ENCODE measurements at regions not wholly inside any gene's neighbourhood (a gene's known extent, or its start where the extent isn't known, plus 50 kb on each side); places are given as distances from the start of the nearest gene placed in this dataset.
A peak's percentile ranks its signal among the peaks of the same experiment; 100 is the strongest.

- TF ChIP-seq, protein P1, sequence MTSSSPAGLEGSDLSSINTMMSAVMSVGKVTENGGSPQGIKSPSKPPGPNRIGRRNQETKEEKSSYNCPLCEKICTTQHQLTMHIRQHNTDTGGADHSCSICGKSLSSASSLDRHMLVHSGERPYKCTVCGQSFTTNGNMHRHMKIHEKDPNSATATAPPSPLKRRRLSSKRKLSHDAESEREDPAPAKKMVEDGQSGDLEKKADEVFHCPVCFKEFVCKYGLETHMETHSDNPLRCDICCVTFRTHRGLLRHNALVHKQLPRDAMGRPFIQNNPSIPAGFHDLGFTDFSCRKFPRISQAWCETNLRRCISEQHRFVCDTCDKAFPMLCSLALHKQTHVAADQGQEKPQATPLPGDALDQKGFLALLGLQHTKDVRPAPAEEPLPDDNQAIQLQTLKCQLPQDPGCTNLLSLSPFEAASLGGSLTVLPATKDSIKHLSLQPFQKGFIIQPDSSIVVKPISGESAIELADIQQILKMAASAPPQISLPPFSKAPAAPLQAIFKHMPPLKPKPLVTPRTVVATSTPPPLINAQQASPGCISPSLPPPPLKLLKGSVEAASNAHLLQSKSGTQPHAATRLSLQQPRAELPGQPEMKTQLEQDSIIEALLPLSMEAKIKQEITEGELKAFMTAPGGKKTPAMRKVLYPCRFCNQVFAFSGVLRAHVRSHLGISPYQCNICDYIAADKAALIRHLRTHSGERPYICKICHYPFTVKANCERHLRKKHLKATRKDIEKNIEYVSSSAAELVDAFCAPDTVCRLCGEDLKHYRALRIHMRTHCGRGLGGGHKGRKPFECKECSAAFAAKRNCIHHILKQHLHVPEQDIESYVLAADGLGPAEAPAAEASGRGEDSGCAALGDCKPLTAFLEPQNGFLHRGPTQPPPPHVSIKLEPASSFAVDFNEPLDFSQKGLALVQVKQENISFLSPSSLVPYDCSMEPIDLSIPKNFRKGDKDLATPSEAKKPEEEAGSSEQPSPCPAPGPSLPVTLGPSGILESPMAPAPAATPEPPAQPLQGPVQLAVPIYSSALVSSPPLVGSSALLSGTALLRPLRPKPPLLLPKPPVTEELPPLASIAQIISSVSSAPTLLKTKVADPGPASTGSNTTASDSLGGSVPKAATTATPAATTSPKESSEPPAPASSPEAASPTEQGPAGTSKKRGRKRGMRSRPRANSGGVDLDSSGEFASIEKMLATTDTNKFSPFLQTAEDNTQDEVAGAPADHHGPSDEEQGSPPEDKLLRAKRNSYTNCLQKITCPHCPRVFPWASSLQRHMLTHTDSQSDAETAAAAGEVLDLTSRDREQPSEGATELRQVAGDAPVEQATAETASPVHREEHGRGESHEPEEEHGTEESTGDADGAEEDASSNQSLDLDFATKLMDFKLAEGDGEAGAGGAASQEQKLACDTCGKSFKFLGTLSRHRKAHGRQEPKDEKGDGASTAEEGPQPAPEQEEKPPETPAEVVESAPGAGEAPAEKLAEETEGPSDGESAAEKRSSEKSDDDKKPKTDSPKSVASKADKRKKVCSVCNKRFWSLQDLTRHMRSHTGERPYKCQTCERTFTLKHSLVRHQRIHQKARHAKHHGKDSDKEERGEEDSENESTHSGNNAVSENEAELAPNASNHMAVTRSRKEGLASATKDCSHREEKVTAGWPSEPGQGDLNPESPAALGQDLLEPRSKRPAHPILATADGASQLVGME (CRISPR knock-in tag; IDR thresholded peaks at IDR 0.05) = peak; percentile 80; the same call in 1 of the 2 replicates
- TF ChIP-seq GATAD2B (IDR thresholded peaks at IDR 0.05; ENCODE audit: borderline replicate concordance) (no peak), NR4A1 (CRISPR knock-in tag; IDR thresholded peaks at IDR 0.05) (no peak), NR4A1 (tag; IDR thresholded peaks at IDR 0.05) (peak; percentile 95), ATF3 (IDR thresholded peaks at IDR 0.05) (peak; percentile 90), ATF3 (CRISPR knock-in tag; conservative IDR thresholded peaks at IDR 0.05) (no peak), ESRRA (IDR thresholded peaks at IDR 0.05; ENCODE audit: borderline replicate concordance, low read depth) (peak; percentile 69), MCM3 (IDR thresholded peaks at IDR 0.05) (no peak), MYC (IDR thresholded peaks at IDR 0.05; ENCODE audit: low read depth, low read length) (peak; percentile 52; the same call in 1 of the 2 replicates), MYC (CRISPR knock-in tag; IDR thresholded peaks at IDR 0.05; ENCODE audit: borderline replicate concordance, low read depth) (no peak), ZNF785 (CRISPR knock-in tag; IDR thresholded peaks at IDR 0.05) (no peak), ARID3B (CRISPR knock-in tag; IDR thresholded peaks at IDR 0.05; ENCODE audit: borderline replicate concordance) (peak; percentile 57; the same call in 1 of the 2 replicates), ZNF239 (CRISPR knock-in tag; IDR thresholded peaks at IDR 0.05) (peak; percentile 64), SIX5 (IDR thresholded peaks at IDR 0.05; ENCODE audit: borderline replicate concordance in 1 of 2, insufficient read depth in 1 of 2, low read depth in 1 of 2, low read length in 2 of 2) (no peak), NR1H2 (CRISPR knock-in tag; IDR thresholded peaks at IDR 0.05) (no peak)
- TF ChIP-seq, protein P2, sequence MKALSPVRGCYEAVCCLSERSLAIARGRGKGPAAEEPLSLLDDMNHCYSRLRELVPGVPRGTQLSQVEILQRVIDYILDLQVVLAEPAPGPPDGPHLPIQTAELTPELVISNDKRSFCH (CRISPR knock-in tag; IDR thresholded peaks at IDR 0.05) = no peak
- TF ChIP-seq, protein P2 (tag; IDR thresholded peaks at IDR 0.05) = peak; percentile 87
- TF ChIP-seq, protein P3, sequence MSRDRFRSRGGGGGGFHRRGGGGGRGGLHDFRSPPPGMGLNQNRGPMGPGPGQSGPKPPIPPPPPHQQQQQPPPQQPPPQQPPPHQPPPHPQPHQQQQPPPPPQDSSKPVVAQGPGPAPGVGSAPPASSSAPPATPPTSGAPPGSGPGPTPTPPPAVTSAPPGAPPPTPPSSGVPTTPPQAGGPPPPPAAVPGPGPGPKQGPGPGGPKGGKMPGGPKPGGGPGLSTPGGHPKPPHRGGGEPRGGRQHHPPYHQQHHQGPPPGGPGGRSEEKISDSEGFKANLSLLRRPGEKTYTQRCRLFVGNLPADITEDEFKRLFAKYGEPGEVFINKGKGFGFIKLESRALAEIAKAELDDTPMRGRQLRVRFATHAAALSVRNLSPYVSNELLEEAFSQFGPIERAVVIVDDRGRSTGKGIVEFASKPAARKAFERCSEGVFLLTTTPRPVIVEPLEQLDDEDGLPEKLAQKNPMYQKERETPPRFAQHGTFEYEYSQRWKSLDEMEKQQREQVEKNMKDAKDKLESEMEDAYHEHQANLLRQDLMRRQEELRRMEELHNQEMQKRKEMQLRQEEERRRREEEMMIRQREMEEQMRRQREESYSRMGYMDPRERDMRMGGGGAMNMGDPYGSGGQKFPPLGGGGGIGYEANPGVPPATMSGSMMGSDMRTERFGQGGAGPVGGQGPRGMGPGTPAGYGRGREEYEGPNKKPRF (IDR thresholded peaks at IDR 0.05; ENCODE audit: low read depth, low read length) = no peak
These were observed 83.6 kb downstream of the MRPL14 start (continued) for GRCh38 chr6:44043479-44044153.

All from K562 (cell line).